ENCODE measurements at regions not wholly inside any gene's neighbourhood (a gene's known extent, or its start where the extent isn't known, plus 50 kb on each side); places are given as distances from the start of the nearest gene placed in this dataset.

DNA sequence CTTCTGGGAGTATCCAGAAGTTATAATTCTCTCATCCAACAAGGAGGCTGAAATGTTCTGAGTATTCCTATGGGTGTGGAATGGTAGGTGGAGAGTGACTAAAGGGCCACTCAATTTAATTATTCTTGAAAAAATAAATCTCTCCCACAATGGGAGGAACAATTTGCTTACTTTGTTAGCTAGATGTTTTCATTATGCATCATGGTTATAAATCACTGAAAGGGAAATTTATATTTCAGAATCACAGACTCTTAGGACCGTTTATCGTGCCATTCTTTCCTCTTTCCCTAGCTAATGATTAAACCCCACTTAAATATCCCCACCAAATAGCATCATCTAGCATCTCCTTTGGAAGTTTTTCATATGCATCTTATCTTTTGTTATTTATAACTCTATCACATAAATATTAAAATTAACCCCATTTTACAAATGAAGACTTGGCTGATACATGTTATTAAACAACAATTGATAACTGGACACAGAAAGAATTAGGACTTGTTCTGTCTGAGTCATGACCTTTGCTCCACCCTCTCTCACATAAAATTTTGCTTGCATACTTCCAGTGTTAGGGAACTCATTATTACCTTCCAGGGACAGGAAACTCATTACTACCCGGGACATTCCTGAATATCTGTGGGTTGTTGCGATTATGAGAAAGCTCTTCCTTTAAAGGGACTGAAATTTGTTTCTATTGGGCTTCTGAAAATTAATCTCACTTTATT, 94.9 kb upstream of the NMUR2 start:
- no peaks in the 10 kb centered on the region for H3K36me3 Mint-ChIP-seq
- ATAC-seq (ENCODE audit: low read depth in 2 of 2) (no peak), DNase-seq (no peak)
- H3K4me1 Mint-ChIP-seq: peaks cover 0 to 5% (median 0%) of the 10 kb centered on the region in 3 donors
- H3K9me3 Mint-ChIP-seq: peaks cover 0 to 2% (median 0%) of the 10 kb centered on the region in 7 donors
- peaks cover 0 to 11% (median 0%) of the 10 kb centered on the region in 3 donors for H3K27me3 Mint-ChIP-seq
- no peak overlapping the region for H3K27ac Mint-ChIP-seq
- no peak overlapping the region for H3K4me3 Mint-ChIP-seq

- H3K27me3 Mint-ChIP-seq: peaks cover 0 to 9% (median 8%) of the 10 kb centered on the region in 3 donors
- peaks cover 0 to 8% (median 0%) of the 10 kb centered on the region in 3 donors for H3K4me1 Mint-ChIP-seq
- DNase-seq: no peak
- no peak for ATAC-seq (ENCODE audit: low read depth in 2 of 2)
- no peak overlapping the region for H3K4me3 Mint-ChIP-seq
- no peaks in the 10 kb centered on the region for H3K36me3 Mint-ChIP-seq
- peak overlapping the region in 1 of 6 donors; percentile 61 for H3K27ac Mint-ChIP-seq
- H3K9me3 Mint-ChIP-seq: no peaks in the 10 kb centered on the region
These were observed 96.2 kb upstream of the NMUR2 start for GRCh38 chr5:152501294-152501693.

- ATAC-seq (ENCODE audit: low read depth in 2 of 2) (no peak), DNase-seq (no peak)
- Mint-ChIP-seq H3K27me3 (peaks cover 4 to 18% (median 6%) of the 10 kb centered on the region in 3 donors), H3K9me3 (no peaks in the 10 kb centered on the region), H3K36me3 (no peaks in the 10 kb centered on the region), H3K4me1 (peaks cover 0 to 8% (median 0%) of the 10 kb centered on the region in 3 donors), H3K4me3 (no peak overlapping the region), H3K27ac (no peak overlapping the region)
These were observed 98.1 kb upstream of the NMUR2 start for GRCh38 chr5:152503206-152503605.

DNA sequence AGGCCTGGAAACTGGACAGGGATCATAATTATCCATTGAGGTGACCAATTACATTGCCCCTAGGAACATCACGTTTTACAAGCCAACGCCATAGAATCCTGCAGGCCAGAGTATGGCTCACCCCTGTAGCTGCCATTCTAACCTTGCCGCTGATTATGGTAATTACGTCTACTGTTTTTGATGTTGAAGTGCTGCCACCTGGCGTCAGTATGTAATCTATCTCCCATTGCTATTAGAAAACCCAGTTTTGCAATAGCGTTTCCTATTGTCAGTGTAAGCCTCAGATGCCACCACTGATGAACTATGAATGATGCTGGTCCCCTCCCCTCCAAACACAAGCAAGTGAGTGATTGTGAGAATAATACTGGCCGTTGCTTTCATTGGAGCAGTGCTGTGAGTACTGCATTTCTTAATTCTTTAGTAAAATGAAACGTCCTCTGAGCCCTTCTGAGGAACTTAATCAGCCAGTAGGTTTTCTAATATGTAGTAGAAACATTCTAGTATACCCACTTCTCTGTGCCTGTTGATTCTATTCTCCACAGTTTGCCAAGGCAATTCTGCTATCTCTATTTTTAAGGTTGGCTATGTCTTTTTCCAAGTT, 100.5 kb upstream of the NMUR2 start:
- peaks cover 0 to 8% (median 0%) of the 10 kb centered on the region in 3 donors for H3K4me1 Mint-ChIP-seq
- no peaks in the 10 kb centered on the region for H3K36me3 Mint-ChIP-seq
- DNase-seq (no peak), ATAC-seq (ENCODE audit: low read depth in 2 of 2) (peak; percentile 35 to 46)
- no peak overlapping the region for H3K4me3 Mint-ChIP-seq
- peaks cover 9 to 31% (median 16%) of the 10 kb centered on the region in 3 donors for H3K27me3 Mint-ChIP-seq
- no peaks in the 10 kb centered on the region for H3K9me3 Mint-ChIP-seq
- peak overlapping the region in 1 of 6 donors; percentile 11 for H3K27ac Mint-ChIP-seq

DNA sequence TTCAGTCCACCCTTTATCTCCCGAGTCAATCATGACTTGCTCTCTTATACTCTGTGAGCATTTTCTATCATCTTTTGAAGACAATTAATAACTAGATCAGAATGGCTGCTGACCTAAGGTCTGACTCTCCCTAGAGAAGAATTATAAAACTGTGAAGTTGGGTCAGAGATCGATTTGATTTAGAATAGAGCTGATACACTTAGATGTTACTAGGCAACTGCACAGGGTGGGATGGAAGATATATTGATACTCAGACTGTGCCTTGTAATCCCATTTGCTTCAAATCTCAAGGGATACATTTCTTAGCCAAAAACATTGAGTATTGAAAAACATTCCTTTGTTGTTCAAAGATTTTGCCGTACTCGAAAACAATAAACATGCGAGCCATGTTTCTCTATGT, 106.0 kb upstream of the NMUR2 start:
- Mint-ChIP-seq H3K27me3 (peaks cover 5 to 31% (median 16%) of the 10 kb centered on the region in 3 donors), H3K4me3 (no peak overlapping the region), H3K4me1 (no peaks in the 10 kb centered on the region), H3K9me3 (no peaks in the 10 kb centered on the region), H3K36me3 (no peaks in the 10 kb centered on the region), H3K27ac (no peak overlapping the region)
- ATAC-seq (ENCODE audit: low read depth in 2 of 2) (no peak), DNase-seq (no peak)

GRCh38 chr5:152511531-152512132, 106.6 kb upstream of the NMUR2 start:
- no peaks in the 10 kb centered on the region for H3K4me1 Mint-ChIP-seq
- H3K9me3 Mint-ChIP-seq: no peaks in the 10 kb centered on the region
- H3K27ac Mint-ChIP-seq: no peak overlapping the region
- no peak overlapping the region for H3K4me3 Mint-ChIP-seq
- peaks cover 5 to 27% (median 16%) of the 10 kb centered on the region in 3 donors for H3K27me3 Mint-ChIP-seq
- no peak for DNase-seq
- H3K36me3 Mint-ChIP-seq: no peaks in the 10 kb centered on the region
- no peak for ATAC-seq (ENCODE audit: low read depth in 2 of 2)

DNA sequence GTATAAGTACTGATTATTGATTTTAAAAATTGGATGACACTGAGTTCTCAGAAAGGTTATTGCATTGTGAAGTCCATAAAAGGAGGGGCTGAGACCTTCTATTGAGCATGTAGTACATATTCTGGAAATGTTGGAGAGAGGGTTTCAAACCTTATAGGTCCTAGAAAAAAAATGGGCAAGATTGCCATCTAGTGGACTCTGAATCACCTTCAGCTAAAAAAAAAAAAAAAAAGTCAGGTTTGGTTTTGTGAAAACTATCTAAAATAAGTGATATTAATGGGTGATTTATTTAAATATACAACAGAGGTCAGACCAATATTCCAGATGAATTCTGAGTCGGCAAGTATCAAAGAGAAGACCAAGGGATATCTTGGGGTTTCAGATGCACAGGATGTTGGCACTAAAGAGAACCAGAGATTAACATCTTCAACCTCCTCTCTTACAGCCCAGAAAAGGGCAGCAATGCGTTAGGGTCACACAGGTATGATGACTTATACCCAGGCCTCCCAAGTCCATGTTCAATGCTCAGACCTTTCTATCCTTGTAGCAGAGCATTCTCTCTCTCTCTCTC, 109.8 kb upstream of the NMUR2 start:
- Mint-ChIP-seq H3K9me3 (peaks cover 0 to 4% (median 0%) of the 10 kb centered on the region in 7 donors), H3K4me3 (no peak overlapping the region), H3K27me3 (peaks cover 2 to 22% (median 7%) of the 10 kb centered on the region in 3 donors), H3K4me1 (no peaks in the 10 kb centered on the region), H3K27ac (no peak overlapping the region), H3K36me3 (no peaks in the 10 kb centered on the region)
- no peak for DNase-seq
- ATAC-seq (ENCODE audit: low read depth in 2 of 2): no peak

DNA sequence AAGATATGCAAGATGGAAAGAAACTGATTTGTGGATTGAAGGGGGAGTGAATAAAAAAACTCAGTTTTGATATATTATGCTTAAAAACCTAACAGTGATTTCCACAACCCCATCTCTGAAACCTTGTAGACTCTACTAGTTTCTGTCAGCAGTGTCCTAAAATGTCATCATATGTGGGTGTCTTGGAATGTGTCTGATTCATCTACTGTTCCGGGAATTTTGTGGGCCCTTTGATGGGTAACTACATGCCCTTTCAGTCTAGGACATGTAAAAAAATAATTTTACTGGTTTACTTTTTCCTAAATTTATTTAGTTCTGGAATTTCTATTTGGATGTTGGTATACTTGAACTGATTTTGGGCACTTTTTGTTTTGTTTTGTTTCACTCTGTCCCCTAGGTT, 118.9 kb upstream of the NMUR2 start:
- Mint-ChIP-seq H3K4me1 (peaks cover 4 to 16% (median 5%) of the 10 kb centered on the region in 3 donors), H3K27me3 (peaks cover 0 to 8% (median under 1%) of the 10 kb centered on the region in 3 donors), H3K4me3 (no peak overlapping the region), H3K9me3 (peaks cover 0 to 4% (median 0%) of the 10 kb centered on the region in 7 donors), H3K36me3 (no peaks in the 10 kb centered on the region), H3K27ac (no peak overlapping the region)
- ATAC-seq (ENCODE audit: low read depth in 2 of 2) (no peak), DNase-seq (no peak)

DNA sequence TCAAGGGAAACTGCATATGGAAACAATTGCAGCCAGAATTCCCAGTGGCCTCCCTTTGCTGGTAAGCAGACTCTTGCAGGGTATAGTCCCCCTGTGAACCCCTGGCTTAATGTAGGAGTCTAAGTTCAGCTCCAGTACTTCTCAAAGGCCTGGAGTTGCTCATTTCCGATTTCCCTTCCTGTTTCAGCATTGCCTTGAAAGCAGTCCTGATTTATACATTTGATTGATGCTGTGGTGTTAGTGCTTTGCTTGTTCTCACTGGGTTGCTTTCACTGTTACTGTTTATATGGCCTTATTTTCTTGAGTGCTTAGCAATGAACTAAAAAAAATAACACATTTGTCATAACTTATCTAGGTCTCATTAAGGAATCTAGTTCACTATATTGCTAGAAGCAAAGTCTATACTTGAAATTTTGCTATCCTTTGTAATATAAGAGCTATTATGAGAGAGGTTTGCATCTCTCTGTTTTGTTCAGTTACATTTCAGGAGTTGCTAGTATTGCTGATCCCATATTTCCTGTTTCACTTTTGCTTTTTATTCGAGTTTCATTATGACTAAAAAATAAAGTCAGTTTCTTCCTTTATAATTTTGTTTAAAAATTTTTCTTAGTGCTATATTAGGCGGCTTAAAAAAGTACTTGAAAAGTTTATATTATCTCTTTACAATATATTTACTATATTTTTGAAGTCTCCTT, 122.4 kb upstream of the NMUR2 start:
- Mint-ChIP-seq H3K4me3 (peak overlapping the region in 2 of 8 donors; percentile 10 to 18), H3K27ac (peak overlapping the region in 5 of 6 donors; percentile 10 to 64 (median 35)), H3K36me3 (no peaks in the 10 kb centered on the region), H3K4me1 (peaks cover 4 to 16% (median 5%) of the 10 kb centered on the region in 3 donors), H3K9me3 (no peaks in the 10 kb centered on the region), H3K27me3 (no peaks in the 10 kb centered on the region)
- ATAC-seq (ENCODE audit: low read depth in 2 of 2) (no peak), DNase-seq (no peak)

DNA sequence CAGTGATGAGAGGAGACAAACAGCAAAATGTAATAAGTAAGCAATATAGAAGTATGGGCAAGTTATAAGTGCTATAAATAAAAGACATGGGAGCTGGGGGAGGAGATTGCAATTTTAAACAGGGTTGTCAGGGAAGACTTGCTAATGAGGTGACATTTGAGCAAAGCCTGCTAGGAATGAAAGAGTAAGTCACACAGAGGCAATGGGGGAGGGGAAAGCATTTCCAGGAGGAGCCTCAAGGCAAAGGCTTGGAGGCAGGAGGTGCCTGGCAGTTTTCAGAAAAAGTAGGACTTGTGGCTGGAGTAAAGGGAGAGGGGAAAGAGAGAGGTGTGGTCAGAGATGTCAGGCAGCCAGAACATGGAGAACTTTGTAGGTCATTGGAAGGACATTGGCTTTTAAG, 124.4 kb upstream of the NMUR2 start:
- Mint-ChIP-seq H3K27ac (peak overlapping the region in 1 of 6 donors; percentile 44), H3K4me1 (peaks cover 4 to 16% (median 5%) of the 10 kb centered on the region in 3 donors)

DNA sequence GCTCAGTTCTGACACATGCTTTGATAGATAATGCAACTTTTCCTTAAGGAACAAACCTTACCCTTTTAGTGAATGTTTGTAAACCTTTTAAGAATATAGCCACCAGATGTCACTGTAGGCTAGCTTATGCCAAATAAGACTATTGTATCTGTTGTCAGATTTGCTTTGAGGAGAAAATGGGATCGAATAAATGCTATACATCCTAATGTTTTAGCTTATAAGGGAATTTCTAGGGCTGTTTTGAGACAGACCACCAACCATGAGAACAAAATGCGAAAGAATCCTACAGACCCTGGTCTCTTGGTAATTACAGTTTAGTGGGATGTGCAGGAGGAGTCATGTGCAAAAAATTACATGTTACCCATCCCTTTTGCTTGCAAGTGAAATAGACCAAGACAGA, 127.6 kb upstream of the NMUR2 start:
- no peaks in the 10 kb centered on the region for H3K36me3 Mint-ChIP-seq
- no peak for ATAC-seq (ENCODE audit: low read depth in 2 of 2)
- no peak overlapping the region for H3K27ac Mint-ChIP-seq
- DNase-seq: no peak
- no peaks in the 10 kb centered on the region for H3K9me3 Mint-ChIP-seq
- peaks cover 0 to 8% (median 0%) of the 10 kb centered on the region in 3 donors for H3K4me1 Mint-ChIP-seq
- peaks cover 0 to 3% (median 0%) of the 10 kb centered on the region in 3 donors for H3K27me3 Mint-ChIP-seq
- H3K4me3 Mint-ChIP-seq: no peak overlapping the region

More for the DNA sequence above, 124.4 kb upstream of the NMUR2 start:
- ATAC-seq (ENCODE audit: low read depth in 2 of 2) (no peak), DNase-seq (no peak)
- Mint-ChIP-seq H3K4me3 (no peak overlapping the region), H3K27me3 (no peaks in the 10 kb centered on the region), H3K9me3 (no peaks in the 10 kb centered on the region), H3K36me3 (no peaks in the 10 kb centered on the region)

GRCh38 chr5:152534641-152535040, 129.6 kb upstream of the NMUR2 start:
- DNase-seq: no peak
- H3K4me3 Mint-ChIP-seq: no peak overlapping the region
- ATAC-seq (ENCODE audit: low read depth in 2 of 2): no peak
- H3K9me3 Mint-ChIP-seq: no peaks in the 10 kb centered on the region
- H3K27me3 Mint-ChIP-seq: peaks cover 0 to 3% (median 0%) of the 10 kb centered on the region in 3 donors
- H3K36me3 Mint-ChIP-seq: no peaks in the 10 kb centered on the region
- no peaks in the 10 kb centered on the region for H3K4me1 Mint-ChIP-seq
- H3K27ac Mint-ChIP-seq: no peak overlapping the region

DNA sequence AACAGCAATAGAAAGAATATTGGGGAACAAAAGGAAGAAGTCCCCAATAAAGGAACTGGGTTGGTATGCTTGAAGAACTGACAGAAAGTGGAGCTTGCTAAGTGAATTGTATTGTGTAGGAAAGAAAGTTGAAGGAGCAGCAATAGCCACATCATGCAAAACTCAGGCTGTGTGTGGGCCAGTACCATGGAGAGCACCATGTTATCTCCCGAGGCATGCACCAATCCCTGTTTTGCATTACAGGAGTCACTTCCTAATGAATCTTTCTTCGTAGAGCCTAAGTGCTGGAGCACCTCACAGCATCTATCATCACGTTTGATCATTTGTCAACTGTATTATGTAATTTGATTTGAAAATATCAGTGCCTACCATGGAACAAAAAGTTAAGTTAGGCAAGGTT, 137.7 kb upstream of the NMUR2 start:
- Mint-ChIP-seq H3K36me3 (no peaks in the 10 kb centered on the region), H3K4me1 (no peaks in the 10 kb centered on the region), H3K9me3 (peaks cover 0 to 2% (median 0%) of the 10 kb centered on the region in 7 donors), H3K27me3 (peaks cover 9 to 20% (median 19%) of the 10 kb centered on the region in 3 donors), H3K4me3 (no peak overlapping the region), H3K27ac (no peak overlapping the region)
- DNase-seq (no peak), ATAC-seq (ENCODE audit: low read depth in 2 of 2) (no peak)

Measured in naive B cell (primary cell).